Stimulated activated CD8-positive, alpha-beta memory T cell treated with anti-CD3 and anti-CD28 coated beads, Interleukin-15, amount 100 ng/mL, for 24 hours (primary cell): ENCODE measurements at regions not wholly inside any gene's neighbourhood (a gene's known extent, or its start where the extent isn't known, plus 50 kb on each side); places are given as distances from the start of the nearest gene placed in this dataset.
"Not testable (repeated sequence)": the region's sequence is repeated elsewhere in the genome, so short reads cannot be mapped to it uniquely, and the experiment has no call there.

Experiments used
- DNase-seq: peaks from one replicate; pipeline ENCODE4 v3.0.0-alpha.2; 2020; ENCODE audit warnings: low read depth

DNA sequence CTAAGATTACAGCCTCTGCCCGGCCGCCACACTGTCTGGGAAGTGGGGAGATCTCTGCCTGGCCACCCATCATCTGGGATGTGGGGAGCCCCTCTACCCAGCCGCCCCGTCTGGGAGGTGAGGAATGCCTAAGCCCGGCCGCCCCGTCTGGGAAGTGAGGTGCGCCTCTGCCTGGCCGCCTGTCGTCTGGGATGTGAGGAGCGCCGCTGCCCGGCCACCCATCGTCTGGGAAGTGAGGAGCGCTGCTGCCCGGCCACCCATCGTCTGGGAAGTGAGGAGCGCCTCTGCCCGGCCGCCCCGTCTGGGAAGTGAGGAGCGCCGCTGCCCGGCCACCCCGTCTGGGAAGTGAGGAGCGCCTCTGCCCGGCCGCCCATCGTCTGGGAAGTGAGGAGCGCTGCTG lies 135.9 kb upstream of the PROKR2 start:
- DNase-seq, result not testable (repeated sequence)

- DNase-seq, result not testable (repeated sequence)
Observed at GRCh38 chr20:5452286-5452685, 135.5 kb upstream of the PROKR2 start.

- DNase-seq, result no peak
Observed at GRCh38 chr20:5451643-5452210, 135.0 kb upstream of the PROKR2 start.

GRCh38 chr20:5448449-5449118 lies 131.8 kb upstream of the PROKR2 start:
- peak; percentile 22 for DNase-seq

- no peak for DNase-seq
Observed at GRCh38 chr20:5447188-5447587, 130.4 kb upstream of the PROKR2 start.

DNA sequence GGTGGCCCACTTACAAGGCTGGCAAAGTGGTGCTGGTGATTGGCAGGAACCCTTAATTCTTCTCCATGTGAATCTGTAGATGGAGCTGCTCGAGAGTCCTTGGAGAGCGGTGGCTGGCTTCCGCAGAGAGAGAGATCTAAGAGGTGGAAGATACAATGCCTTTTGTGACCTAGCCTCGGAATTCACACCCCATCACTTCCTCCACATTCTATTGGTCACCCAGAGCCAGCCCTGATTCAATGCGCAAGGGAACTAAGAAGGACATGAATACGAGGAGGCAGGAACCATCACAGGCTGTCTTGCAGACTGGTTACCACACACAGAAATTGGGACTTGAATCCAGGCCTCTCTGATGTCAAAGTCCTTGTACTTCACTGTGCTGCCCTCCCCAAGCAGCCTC lies 128.9 kb upstream of the PROKR2 start:
- DNase-seq, result no peak

GRCh38 chr20:5442101-5442500 lies 125.3 kb upstream of the PROKR2 start:
- DNase-seq, result no peak

GRCh38 chr20:5434116-5434515 lies 117.4 kb upstream of the PROKR2 start:
- no peak for DNase-seq

DNA sequence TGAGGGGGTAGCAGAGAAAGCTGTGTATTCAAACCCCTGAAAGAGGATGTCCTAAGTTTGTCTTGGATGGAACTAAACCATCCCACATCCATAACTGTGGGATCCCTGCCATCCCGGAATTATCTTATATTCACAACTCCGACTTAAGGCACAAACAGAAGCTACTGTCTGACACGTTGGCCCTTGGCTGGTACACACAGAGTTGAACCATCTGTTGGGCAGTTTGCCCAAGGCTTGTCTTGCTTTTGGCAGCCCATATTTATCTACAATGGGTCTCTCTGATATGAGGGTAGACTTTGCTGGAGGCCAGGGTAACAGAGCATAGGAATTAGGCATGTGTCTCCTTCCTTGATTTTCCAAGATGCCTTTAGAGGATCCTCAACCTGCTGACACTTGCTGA lies 116.6 kb upstream of the PROKR2 start:
- DNase-seq, result no peak

DNA sequence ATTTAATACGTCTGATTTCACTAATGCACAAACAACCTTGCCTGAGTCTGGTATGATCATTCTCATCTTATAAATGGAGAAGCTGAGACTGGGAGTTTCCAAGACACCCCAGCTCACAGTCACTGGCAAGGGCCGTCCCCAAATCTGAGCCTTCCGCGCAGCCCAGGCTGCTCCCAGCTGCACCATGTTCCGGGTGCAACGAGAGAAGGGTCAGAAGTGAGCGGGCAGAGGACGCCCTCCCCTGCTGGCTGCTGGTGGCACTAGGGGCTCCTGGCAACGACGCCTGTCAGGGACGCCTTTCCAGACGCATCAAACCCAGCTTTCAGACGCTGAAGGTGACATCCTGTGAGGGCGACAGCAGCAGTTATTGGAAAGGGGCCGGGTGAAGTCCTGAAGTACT lies 115.3 kb upstream of the PROKR2 start:
- DNase-seq, result no peak

DNA sequence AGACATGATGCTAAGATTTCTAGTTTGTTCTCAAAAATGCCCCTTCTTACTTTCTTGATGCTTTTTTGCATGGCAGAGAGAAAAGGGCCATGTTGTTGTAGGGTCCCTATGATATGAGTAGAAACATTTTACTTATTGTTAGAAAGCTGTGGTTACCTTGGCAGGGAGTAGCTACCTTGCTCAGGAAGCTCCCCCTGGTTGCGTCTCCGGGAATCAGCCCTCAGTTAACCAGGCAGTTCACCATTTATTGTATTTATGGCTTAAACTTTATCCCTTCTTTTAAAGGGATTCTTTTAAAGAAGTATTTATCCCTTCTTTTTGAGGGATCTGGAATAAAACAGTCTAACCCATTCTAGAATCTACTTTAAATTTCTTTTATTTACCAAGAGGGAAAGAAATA lies 113.9 kb upstream of the PROKR2 start:
- DNase-seq, result no peak

- DNase-seq, result no peak
Observed at GRCh38 chr20:5426026-5426425, 109.3 kb upstream of the PROKR2 start.

DNA sequence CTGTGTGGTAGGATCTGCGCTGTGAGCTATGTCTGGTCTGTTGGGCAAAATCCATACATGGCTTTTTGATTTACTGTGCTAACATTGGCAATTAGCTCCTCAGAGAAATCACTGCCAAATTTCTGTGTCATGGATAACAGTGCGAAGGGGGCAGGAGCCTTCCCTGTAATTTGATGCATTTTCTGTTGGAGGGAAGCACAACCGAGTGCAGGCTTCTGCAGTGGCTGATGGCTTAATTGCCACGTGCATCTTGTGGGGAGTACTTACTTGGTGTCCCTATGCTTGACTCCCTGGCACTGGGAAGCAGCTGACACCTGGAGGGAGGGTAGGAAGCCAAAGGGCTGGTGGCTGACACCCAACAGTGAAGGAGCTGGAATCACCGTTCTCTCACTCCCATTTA lies 99.3 kb upstream of the PROKR2 start:
- no peak for DNase-seq

- DNase-seq, result no peak
Observed at GRCh38 chr20:5413394-5413793, 96.6 kb upstream of the PROKR2 start.

- no peak for DNase-seq
Observed at GRCh38 chr20:5410470-5410869, 93.7 kb upstream of the PROKR2 start.

DNA sequence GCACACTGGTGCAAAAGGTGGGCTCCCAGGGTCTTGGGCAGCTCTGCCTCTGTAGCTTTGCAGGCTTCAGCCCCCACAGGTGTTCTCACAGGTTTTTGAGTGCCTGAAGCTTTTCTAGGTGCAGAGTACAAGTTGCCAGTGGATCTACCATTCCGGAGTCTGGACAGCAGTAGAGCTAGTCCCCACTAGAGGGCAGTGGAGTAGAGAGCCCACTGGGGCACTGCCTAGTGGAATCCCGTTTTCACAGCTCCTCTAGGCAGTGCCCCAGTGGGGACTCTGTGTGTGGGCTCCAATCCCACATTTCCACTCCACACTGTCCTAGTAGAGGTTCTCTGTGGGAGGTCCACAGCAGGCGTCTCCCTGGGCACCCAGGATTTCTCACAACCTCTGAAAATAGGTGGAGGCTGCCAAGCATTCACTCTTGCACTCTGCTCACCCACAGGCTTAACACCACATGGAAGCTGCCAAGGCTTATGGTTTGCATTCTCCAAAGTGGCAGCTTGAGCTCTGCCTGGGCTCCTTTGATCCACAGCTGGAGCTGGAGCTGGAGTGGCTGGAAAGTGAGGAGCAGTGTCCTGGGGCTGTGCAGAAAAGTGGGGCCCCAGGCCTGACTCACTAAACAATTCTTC lies 86.3 kb upstream of the PROKR2 start:
- DNase-seq, result no peak

- no peak for DNase-seq
Observed at GRCh38 chr20:5401277-5401875, 84.6 kb upstream of the PROKR2 start.

- no peak for DNase-seq
Observed at GRCh38 chr20:5400164-5400762, 83.5 kb upstream of the PROKR2 start.

DNA sequence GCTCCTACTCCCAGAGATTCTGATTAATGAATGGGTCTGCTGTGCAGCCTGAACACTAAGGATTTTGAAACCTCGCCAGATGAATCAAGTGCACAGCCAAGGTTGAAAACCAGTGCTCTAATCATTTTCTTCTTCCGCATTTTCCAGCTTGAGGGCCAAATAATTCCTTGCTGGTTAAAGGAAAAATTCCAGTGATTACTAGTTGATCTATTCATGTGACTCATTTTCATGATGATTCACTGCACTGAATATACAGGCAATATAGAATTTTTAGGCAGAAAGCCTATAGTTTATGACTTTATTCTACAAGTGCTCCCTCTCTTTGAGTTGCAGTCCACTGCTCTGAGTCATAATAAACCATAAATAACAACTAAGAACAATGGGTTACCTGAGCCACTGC lies 80.6 kb upstream of the PROKR2 start:
- DNase-seq, result no peak

DNA sequence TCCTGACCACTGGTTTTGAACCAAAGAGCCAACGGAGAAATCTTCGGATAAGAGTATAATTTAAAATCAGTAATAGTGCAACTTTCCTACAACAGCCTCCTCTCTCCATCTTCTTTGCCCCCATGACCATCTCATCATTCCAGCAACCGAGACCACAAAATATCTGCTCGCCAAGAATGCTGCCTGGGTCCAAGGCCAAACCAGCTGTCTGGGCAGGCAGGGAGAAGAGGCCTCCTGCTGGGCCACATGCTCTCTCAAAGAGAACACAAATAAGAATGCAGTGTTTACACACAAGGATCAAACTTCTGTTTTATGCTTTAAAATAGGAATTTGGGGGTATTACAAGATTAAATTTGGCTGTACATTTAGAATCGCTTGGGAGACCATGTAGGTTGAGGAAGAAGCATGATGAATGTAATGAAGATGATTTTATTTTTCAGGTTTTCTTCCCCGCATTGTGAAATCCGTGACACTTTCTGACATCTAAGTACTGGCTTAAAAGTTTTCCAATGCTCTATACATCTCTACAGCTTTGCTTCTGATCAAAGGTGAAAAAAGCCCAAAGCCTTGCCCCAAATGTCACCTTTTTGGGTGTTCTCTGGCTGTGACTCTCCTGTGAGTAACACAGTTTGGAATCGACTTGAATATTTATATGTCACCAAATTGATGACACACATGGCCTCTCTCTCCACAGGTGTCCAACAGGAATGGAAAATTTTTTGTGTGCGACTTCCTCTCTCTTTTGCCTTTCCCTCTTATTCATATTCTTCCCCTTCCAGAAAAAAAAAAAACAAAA lies 79.4 kb upstream of the PROKR2 start:
- no peak for DNase-seq

GRCh38 chr20:5393218-5393870 lies 76.6 kb upstream of the PROKR2 start:
- DNase-seq, result no peak

DNA sequence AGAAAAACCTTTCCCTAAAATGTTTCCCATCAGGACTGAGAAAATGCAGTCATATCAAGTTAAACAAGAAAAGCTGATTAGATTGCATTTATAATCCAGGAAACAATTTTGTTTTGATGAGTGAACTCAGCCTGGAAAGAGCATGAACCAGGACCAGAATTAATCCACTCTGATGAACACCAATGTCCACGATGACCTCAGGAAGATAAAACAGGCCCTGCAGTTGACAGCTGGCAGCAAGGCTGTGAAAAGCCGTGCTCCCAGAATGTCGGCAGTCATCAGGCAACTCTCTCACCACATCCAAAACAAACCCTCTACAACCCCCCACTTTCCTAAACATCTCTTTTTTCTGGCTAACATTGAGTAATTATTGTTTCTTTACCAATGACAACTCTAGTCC lies 74.0 kb upstream of the PROKR2 start:
- DNase-seq, result no peak
